HEK293 (cell line): ENCODE measurements at regions not wholly inside any gene's neighbourhood (a gene's known extent, or its start where the extent isn't known, plus 50 kb on each side); places are given as distances from the start of the nearest gene placed in this dataset.

Experiments
- CTCF ChIP-seq: fragments of 450-650 bp; formaldehyde crosslinking; IDR thresholded peaks from 2 replicates; pipeline ENCODE4 v1.5.1; 2016; ENCODE audit warnings: missing biosample characterization, missing genetic modification characterization
- ZBTB1 ChIP-seq: fragments of 450-650 bp; formaldehyde crosslinking; IDR thresholded peaks from 2 replicates; pipeline ENCODE4 v1.5.1; 2016; ENCODE audit warnings: missing biosample characterization, missing genetic modification characterization
- ZNF148 ChIP-seq: fragments of 450-650 bp; formaldehyde crosslinking; IDR thresholded peaks from 2 replicates; pipeline ENCODE4 v1.5.0; 2017; ENCODE audit warnings: missing biosample characterization, missing genetic modification characterization, borderline replicate concordance
- ZNF311 ChIP-seq: fragments of 450-650 bp; formaldehyde crosslinking; IDR thresholded peaks from 2 replicates; pipeline ENCODE4 v1.5.1; 2017; ENCODE audit warnings: missing biosample characterization, missing genetic modification characterization, borderline replicate concordance
- ZNF677 ChIP-seq: fragments of 450-650 bp; IDR thresholded peaks from 2 replicates; pipeline ENCODE4 v1.5.0; 2018; ENCODE audit warnings: missing biosample characterization, mild to moderate bottlenecking, missing genetic modification characterization, moderate library complexity
- ZNF768 ChIP-seq: fragments of 450-650 bp; formaldehyde crosslinking; IDR thresholded peaks from 2 replicates; pipeline ENCODE4 v1.5.1; 2018; ENCODE audit warnings: missing biosample characterization, mild to moderate bottlenecking, missing genetic modification characterization
- ZSCAN5A ChIP-seq: fragments of 450-650 bp; formaldehyde crosslinking; IDR thresholded peaks from 2 replicates; pipeline ENCODE4 v1.5.1; 2016; ENCODE audit warnings: missing biosample characterization, missing genetic modification characterization
- TF ChIP-seq, protein P1 (sequence below): sonication (generic); formaldehyde crosslinking; IDR thresholded peaks from 2 replicates; pipeline ENCODE4 v1.8.1; 2022; ENCODE audit warnings: mild to moderate bottlenecking, moderate library complexity, missing genetic modification reagents

DNA sequence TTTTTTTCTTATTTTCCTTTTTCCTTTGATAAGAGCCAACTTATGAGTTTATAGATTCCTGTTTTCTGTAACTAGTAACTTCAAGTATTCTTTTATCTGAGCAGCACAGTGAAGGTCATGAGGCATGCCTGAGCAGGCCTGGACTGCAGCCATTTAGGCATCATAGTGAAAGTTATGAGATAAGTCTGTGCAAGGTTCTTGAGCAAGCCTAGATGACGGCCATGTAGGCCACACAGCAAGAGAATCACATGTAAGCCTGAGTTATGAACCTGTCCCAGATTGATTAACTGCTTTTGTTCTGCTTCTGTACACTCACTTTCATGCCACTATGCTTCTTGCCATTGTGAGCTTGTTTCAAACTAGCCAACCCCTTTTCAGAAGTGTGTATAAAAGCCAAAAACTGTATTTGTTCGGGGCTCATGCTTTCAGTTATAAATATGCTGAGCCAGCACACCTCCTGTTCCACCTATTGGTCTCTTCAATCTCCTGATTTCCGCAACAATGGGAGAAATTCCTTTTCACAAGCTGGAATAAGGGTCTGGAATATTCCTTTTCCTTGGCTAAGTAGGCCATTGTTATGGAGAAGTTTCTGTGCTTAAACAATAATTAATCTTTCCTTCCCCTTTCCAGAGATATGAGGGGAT, 745.7 kb downstream of the FAM181B start:
- no peak for TF ChIP-seq ZNF311 (tag by site-specific recombination)
- no peak for TF ChIP-seq ZNF768 (tag by site-specific recombination)
- TF ChIP-seq ZSCAN5A (tag by site-specific recombination): no peak
- TF ChIP-seq CTCF: no peak
- TF ChIP-seq, protein P1, sequence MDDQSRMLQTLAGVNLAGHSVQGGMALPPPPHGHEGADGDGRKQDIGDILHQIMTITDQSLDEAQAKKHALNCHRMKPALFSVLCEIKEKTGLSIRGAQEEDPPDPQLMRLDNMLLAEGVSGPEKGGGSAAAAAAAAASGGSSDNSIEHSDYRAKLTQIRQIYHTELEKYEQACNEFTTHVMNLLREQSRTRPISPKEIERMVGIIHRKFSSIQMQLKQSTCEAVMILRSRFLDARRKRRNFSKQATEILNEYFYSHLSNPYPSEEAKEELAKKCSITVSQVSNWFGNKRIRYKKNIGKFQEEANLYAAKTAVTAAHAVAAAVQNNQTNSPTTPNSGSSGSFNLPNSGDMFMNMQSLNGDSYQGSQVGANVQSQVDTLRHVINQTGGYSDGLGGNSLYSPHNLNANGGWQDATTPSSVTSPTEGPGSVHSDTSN (CRISPR knock-in tag): no peak
- no peak for TF ChIP-seq ZNF677 (tag by site-specific recombination)
- no peak for TF ChIP-seq ZNF148 (tag by site-specific recombination)
- TF ChIP-seq ZBTB1: no peak
